H9 (cell line): ENCODE measurements at regions not wholly inside any gene's neighbourhood (a gene's known extent, or its start where the extent isn't known, plus 50 kb on each side); places are given as distances from the start of the nearest gene placed in this dataset.

Experiments used
- DNase-seq: peaks from one replicate; pipeline ENCODE4 v3.0.0-alpha.2; 2017
- H2AFZ ChIP-seq: one replicate; pipeline ENCODE4 v1.6.1; 2013; ENCODE audit warnings: mild to moderate bottlenecking, low read length, control low read depth, moderate library complexity
- H2AK5ac ChIP-seq: 2 replicates; pipeline ENCODE4 v1.6.1; 2013; ENCODE audit warnings: low read length, control low read depth, mixed read lengths; ENCODE audit not compliant: insufficient read length
- H2BK120ac ChIP-seq: one replicate; pipeline ENCODE4 v1.6.1; 2013; ENCODE audit warnings: low read depth, mild to moderate bottlenecking, low read length, control low read depth, inconsistent platforms; ENCODE audit not compliant: poor library complexity, severe bottlenecking
- H2BK12ac ChIP-seq: 2 replicates; pipeline ENCODE4 v1.6.1; 2013; ENCODE audit warnings: low read length, control low read depth, mixed read lengths, low read depth; ENCODE audit not compliant: insufficient read length
- H2BK15ac ChIP-seq: 2 replicates; pipeline ENCODE4 v1.6.1; 2013; ENCODE audit warnings: low read depth, low read length, control low read depth
- H2BK20ac ChIP-seq: one replicate; pipeline ENCODE4 v1.6.1; 2013; ENCODE audit warnings: low read depth, mild to moderate bottlenecking, low read length, control low read depth, inconsistent platforms; ENCODE audit not compliant: poor library complexity, severe bottlenecking
- H2BK5ac ChIP-seq: 2 replicates; pipeline ENCODE4 v1.6.1; 2013; ENCODE audit warnings: low read length, control low read depth, mixed read lengths; ENCODE audit not compliant: insufficient read length
- H3K14ac ChIP-seq: 2 replicates; pipeline ENCODE4 v1.6.1; 2013; ENCODE audit warnings: low read length, control low read depth; ENCODE audit not compliant: insufficient read depth
- H3K18ac ChIP-seq: 2 replicates; pipeline ENCODE4 v1.6.1; 2013; ENCODE audit warnings: low read depth, mild to moderate bottlenecking, mixed read lengths, low read length, control low read depth; ENCODE audit not compliant: insufficient read length
- H3K23ac ChIP-seq: 2 replicates; pipeline ENCODE4 v1.6.1; 2013; ENCODE audit warnings: low read length, control low read depth, mixed read lengths, low read depth; ENCODE audit not compliant: insufficient read length
- H3K23me2 ChIP-seq: 2 replicates; pipeline ENCODE4 v1.6.1; 2013; ENCODE audit warnings: low read depth, mild to moderate bottlenecking, mixed read lengths, low read length, control low read depth; ENCODE audit not compliant: insufficient read length, poor library complexity, severe bottlenecking
- H3K27ac ChIP-seq: 2 replicates; pipeline ENCODE4 v1.5.1; 2013; ENCODE audit warnings: low read length, control low read depth, mixed read lengths, low read depth; ENCODE audit not compliant: insufficient read length
- H3K27me3 ChIP-seq: 2 replicates; pipeline ENCODE4 v1.6.1; 2013; ENCODE audit warnings: low read length, control low read depth, inconsistent platforms; ENCODE audit not compliant: insufficient read depth
- H3K4ac ChIP-seq: 2 replicates; pipeline ENCODE4 v1.6.1; 2013; ENCODE audit warnings: low read depth, mild to moderate bottlenecking, control low read depth, inconsistent platforms, low read length, moderate library complexity
- H3K4me1 ChIP-seq: 2 replicates; pipeline ENCODE4 v1.6.1; 2013; ENCODE audit warnings: low read length, control low read depth, inconsistent platforms; ENCODE audit not compliant: insufficient read depth
- H3K4me2 ChIP-seq: 2 replicates; pipeline ENCODE4 v1.6.1; 2013; ENCODE audit warnings: low read length, control low read depth, mixed read lengths; ENCODE audit not compliant: insufficient read length, insufficient read depth
- H3K56ac ChIP-seq: 2 replicates; pipeline ENCODE4 v1.6.1; 2013; ENCODE audit warnings: low read depth, mild to moderate bottlenecking, mixed read lengths, low read length, control low read depth; ENCODE audit not compliant: insufficient read length
- H3K79me1 ChIP-seq: 2 replicates; pipeline ENCODE4 v1.6.1; 2013; ENCODE audit warnings: low read depth, mild to moderate bottlenecking, moderate library complexity, low read length, control low read depth, inconsistent platforms; ENCODE audit not compliant: insufficient read depth, poor library complexity, severe bottlenecking
- H3K79me2 ChIP-seq: 2 replicates; pipeline ENCODE4 v1.6.1; 2013; ENCODE audit warnings: low read length, control low read depth, inconsistent platforms; ENCODE audit not compliant: insufficient read depth
- H3K9ac ChIP-seq: 2 replicates; pipeline ENCODE4 v1.6.1; 2013; ENCODE audit warnings: low read length, control low read depth, mixed read lengths; ENCODE audit not compliant: insufficient read length; ENCODE audit errors: extremely low read depth
- H3K9me3 ChIP-seq: one replicate; pipeline ENCODE4 v1.6.1; 2013; ENCODE audit warnings: low read depth, low read length, inconsistent platforms; ENCODE audit not compliant: control insufficient read depth
- H3T11ph ChIP-seq: one replicate; pipeline ENCODE4 v1.6.1; 2013; ENCODE audit warnings: mild to moderate bottlenecking, low read length, control low read depth, inconsistent platforms
- H4K20me1 ChIP-seq: one replicate; pipeline ENCODE4 v1.6.1; 2013; ENCODE audit not compliant: control insufficient read depth, insufficient read length, insufficient read depth
- H4K5ac ChIP-seq: 2 replicates; pipeline ENCODE4 v1.6.1; 2013; ENCODE audit warnings: low read depth, mild to moderate bottlenecking, mixed read lengths, low read length, control low read depth; ENCODE audit not compliant: insufficient read length
- H4K8ac ChIP-seq: replicated peaks from 2 replicates; pipeline ENCODE4 v1.6.1; 2013; ENCODE audit warnings: low read length, control low read depth, mixed read lengths, low read depth; ENCODE audit not compliant: insufficient read length
- H4K91ac ChIP-seq: 2 replicates; pipeline ENCODE4 v1.6.1; 2013; ENCODE audit warnings: low read depth, mild to moderate bottlenecking, moderate library complexity, mixed read lengths, low read length, control low read depth; ENCODE audit not compliant: insufficient read length
- H3K27ac Mint-ChIP-seq, 3 experiments: 2 replicates in 2 of 3; 3 replicates in 1 of 3; pipeline ENCODE4 v1.8.0; 2020 to 2021; ENCODE audit warnings: mixed read lengths in 3 of 3, mild to moderate bottlenecking in 1 of 3, moderate library complexity in 1 of 3
- H3K27me3 Mint-ChIP-seq: 2 replicates; pipeline ENCODE4 v1.8.0; 2021; ENCODE audit warnings: low read depth, mild to moderate bottlenecking, moderate library complexity, mixed read lengths
- H3K36me3 Mint-ChIP-seq, 3 experiments: 2 replicates in 2 of 3; 3 replicates in 1 of 3; pipeline ENCODE4 v1.8.0; 2020 to 2021; ENCODE audit warnings: low read depth in 3 of 3, mixed read lengths in 3 of 3; ENCODE audit not compliant: insufficient read depth in 1 of 3
- H3K4me1 Mint-ChIP-seq, 2 experiments: 2 replicates each; pipeline ENCODE4 v1.8.0; 2020; ENCODE audit warnings: mixed read lengths in 2 of 2
- H3K4me3 Mint-ChIP-seq, 2 experiments: 2 replicates in 1 of 2; 3 replicates in 1 of 2; pipeline ENCODE4 v1.8.0; 2020 to 2021; ENCODE audit warnings: mild to moderate bottlenecking in 2 of 2, mixed read lengths in 2 of 2, moderate library complexity in 1 of 2
- H3K9me3 Mint-ChIP-seq, 2 experiments: 2 replicates in 1 of 2; 3 replicates in 1 of 2; pipeline ENCODE4 v1.8.0; 2020; ENCODE audit warnings: mild to moderate bottlenecking in 2 of 2, mixed read lengths in 2 of 2, moderate library complexity in 1 of 2
- WGBS: extraction: QIAGEN DNeasy Blood & Tissue Kit; methylation state at CpG from one replicate; pipeline ENCODE4 v1.1.7; 2013; ENCODE audit warnings: missing lambda C conversion rate, low lambda C conversion rate, mixed read lengths; ENCODE audit not compliant: insufficient read length; ENCODE audit errors: extremely low coverage; 5-methylcytosine and 5-hydroxymethylcytosine counted together
- TF ChIP-seq, protein P1 (sequence below): fragments of 200-600 bp; sonication (generic); conservative IDR thresholded peaks from 3 replicates; pipeline ENCODE4 v1.8.0; 2021; ENCODE audit warnings: antibody characterized with exemption, mild to moderate bottlenecking

DNA sequence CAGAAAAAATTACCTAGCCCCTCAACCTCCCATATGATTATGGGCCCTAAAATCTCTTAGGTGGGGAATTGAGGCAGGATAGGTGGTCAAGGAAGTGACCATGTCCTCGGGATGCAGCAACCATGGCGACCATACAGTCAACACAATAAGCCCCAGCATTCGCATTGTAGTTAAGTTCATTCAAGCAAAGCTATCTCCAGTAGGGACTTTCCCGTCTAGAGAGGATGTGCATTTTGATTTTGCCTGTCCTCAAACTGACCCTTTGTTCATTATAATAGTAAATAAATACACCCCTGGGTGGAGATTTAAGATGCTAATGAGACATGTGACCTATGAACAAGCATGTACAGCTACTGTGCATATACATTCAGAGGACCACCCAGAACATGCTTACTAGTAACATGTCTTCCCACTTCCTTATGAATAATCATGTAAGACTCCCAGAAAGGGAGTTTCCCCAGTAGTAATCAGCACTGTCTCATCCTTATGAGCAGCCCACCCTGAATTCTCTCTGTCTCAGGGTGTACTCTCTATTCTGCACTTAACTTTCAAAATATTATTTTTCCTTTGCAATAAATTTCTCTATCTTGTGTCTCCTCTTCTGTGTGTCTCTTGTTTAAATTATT is 74.3 kb downstream of the NUDT11 start:
- H2BK12ac ChIP-seq = no peak overlapping the region
- no peak overlapping the region for H3T11ph ChIP-seq
- H3K4me2 ChIP-seq = no peak overlapping the region
- no peak overlapping the region for H3K18ac ChIP-seq
- TF ChIP-seq, protein P1, sequence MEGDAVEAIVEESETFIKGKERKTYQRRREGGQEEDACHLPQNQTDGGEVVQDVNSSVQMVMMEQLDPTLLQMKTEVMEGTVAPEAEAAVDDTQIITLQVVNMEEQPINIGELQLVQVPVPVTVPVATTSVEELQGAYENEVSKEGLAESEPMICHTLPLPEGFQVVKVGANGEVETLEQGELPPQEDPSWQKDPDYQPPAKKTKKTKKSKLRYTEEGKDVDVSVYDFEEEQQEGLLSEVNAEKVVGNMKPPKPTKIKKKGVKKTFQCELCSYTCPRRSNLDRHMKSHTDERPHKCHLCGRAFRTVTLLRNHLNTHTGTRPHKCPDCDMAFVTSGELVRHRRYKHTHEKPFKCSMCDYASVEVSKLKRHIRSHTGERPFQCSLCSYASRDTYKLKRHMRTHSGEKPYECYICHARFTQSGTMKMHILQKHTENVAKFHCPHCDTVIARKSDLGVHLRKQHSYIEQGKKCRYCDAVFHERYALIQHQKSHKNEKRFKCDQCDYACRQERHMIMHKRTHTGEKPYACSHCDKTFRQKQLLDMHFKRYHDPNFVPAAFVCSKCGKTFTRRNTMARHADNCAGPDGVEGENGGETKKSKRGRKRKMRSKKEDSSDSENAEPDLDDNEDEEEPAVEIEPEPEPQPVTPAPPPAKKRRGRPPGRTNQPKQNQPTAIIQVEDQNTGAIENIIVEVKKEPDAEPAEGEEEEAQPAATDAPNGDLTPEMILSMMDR = no peak
- no peak overlapping the region for H3K56ac ChIP-seq
- H3K14ac ChIP-seq = no peak overlapping the region
- H3K4me3 Mint-ChIP-seq = no peak overlapping the region
- H3K9me3 ChIP-seq = peaks cover 4% of the 10 kb centered on the region
- H4K20me1 ChIP-seq = no peaks in the 10 kb centered on the region
- H3K27ac Mint-ChIP-seq = no peak overlapping the region
- no peaks in the 10 kb centered on the region; a peak in 1 of 7 replicates for H3K36me3 Mint-ChIP-seq
- H4K8ac ChIP-seq = no peak overlapping the region
- no peak overlapping the region for H2BK20ac ChIP-seq
- H3K4ac ChIP-seq = no peak overlapping the region
- no peaks in the 10 kb centered on the region for H3K27me3 Mint-ChIP-seq
- no peak overlapping the region for H3K9ac ChIP-seq
- H3K23me2 ChIP-seq = no peaks in the 10 kb centered on the region
- no peak overlapping the region for H2BK5ac ChIP-seq
- no peak overlapping the region for H4K5ac ChIP-seq
- H3K9me3 Mint-ChIP-seq = peaks cover 41% of the 10 kb centered on the region in 2 experiments
- H3K23ac ChIP-seq = no peak overlapping the region
- no peaks in the 10 kb centered on the region for H3K79me1 ChIP-seq
- no peak overlapping the region for H4K91ac ChIP-seq
- no peak overlapping the region for H2AK5ac ChIP-seq
- H3K4me1 ChIP-seq = no peaks in the 10 kb centered on the region
- no peak for DNase-seq
- H2BK15ac ChIP-seq = no peak overlapping the region
- H2BK120ac ChIP-seq = no peak overlapping the region
- H3K27ac ChIP-seq = no peak overlapping the region
- no peaks in the 10 kb centered on the region for H3K27me3 ChIP-seq
- no peak overlapping the region for H2AFZ ChIP-seq
- no peaks in the 10 kb centered on the region for H3K79me2 ChIP-seq
- no CpG with 5 or more reads among the region's 4 CpGs for WGBS
- peaks cover 0 to 3% of the 10 kb centered on the region in 2 experiments; a peak in 3 of 4 replicates for H3K4me1 Mint-ChIP-seq
